B cell (primary cell): ENCODE measurements at regions not wholly inside any gene's neighbourhood (a gene's known extent, or its start where the extent isn't known, plus 50 kb on each side); places are given as distances from the start of the nearest gene placed in this dataset.

Source experiments
- ATAC-seq: fragments of 200-7000 bp; cut with Tn5 transposase; one replicate; pipeline ENCODE4 v1.10.0; 2021; ENCODE audit warnings: low read depth, mild to moderate bottlenecking, moderate number of reproducible peaks, moderate library complexity
- CTCF ChIA-PET: fragments of 350-600 bp; sonication (Branson Sonifier 250); formaldehyde crosslinking; loops from one replicate; lab custom pipeline; 2021; ENCODE audit warnings: antibody characterized with exemption, inconsistent platforms; lab: Charles Lee
- POLR2A ChIA-PET: fragments of 350-600 bp; sonication (Branson Sonifier 250); formaldehyde crosslinking; loops from one replicate; lab custom pipeline; 2021; ENCODE audit warnings: antibody characterized with exemption; lab: Charles Lee
- DNase-seq: peaks from one replicate; pipeline ENCODE4 v3.0.0; 2013
- H2AFZ ChIP-seq: 2 replicates; pipeline ENCODE4 v1.6.1; 2012; ENCODE audit warnings: mild to moderate bottlenecking, low read depth, low read length; ENCODE audit not compliant: insufficient read depth, poor library complexity, severe bottlenecking
- H3K27ac ChIP-seq, 2 donors: 1 replicate in 1 of 2; 2 replicates in 1 of 2; pipeline ENCODE4 v1.5.1; 2012 to 2013; ENCODE audit warnings: low read length in 2 of 2, mild to moderate bottlenecking in 2 of 2, moderate library complexity in 1 of 2
- H3K27me3 ChIP-seq, 4 experiments: fragments of 200-600 bp in 1 of 4; sonication (generic) in 1 of 4; replicated peaks in 1 of 4; 1 replicate in 2 of 4; 2 replicates in 2 of 4; pipeline versions ENCODE4 v1.6.1 to v1.7.0; 2013 to 2016; ENCODE audit warnings: low read length in 3 of 4, mild to moderate bottlenecking in 2 of 4, mixed read lengths in 1 of 4, moderate library complexity in 1 of 4; ENCODE audit not compliant: insufficient read depth in 4 of 4, control insufficient read depth in 3 of 4; ENCODE audit errors: control extremely low read depth in 1 of 4
- H3K36me3 ChIP-seq, 2 experiments: replicated peaks in 1 of 2; 1 replicate in 1 of 2; 2 replicates in 1 of 2; pipeline versions ENCODE4 v1.6.1 to v1.7.1; 2013; ENCODE audit warnings: low read length in 1 of 2; ENCODE audit not compliant: insufficient read depth in 2 of 2, control insufficient read depth in 1 of 2; ENCODE audit errors: control extremely low read depth in 1 of 2, extremely low read depth in 1 of 2
- H3K4me1 ChIP-seq, 2 donors: fragments of 200-600 bp in 1 of 2; sonication (generic) in 1 of 2; 1 replicate in 1 of 2; 2 replicates in 1 of 2; pipeline versions ENCODE4 v1.5.1 to v1.6.1; 2013 to 2017; ENCODE audit warnings: low read length in 2 of 2; ENCODE audit not compliant: control insufficient read depth in 2 of 2, insufficient read depth in 2 of 2
- H3K4me2 ChIP-seq: replicated peaks from 2 replicates; pipeline ENCODE3; 2012; ENCODE audit warnings: mild to moderate bottlenecking, low read depth, low read length; ENCODE audit not compliant: poor library complexity, severe bottlenecking
- H3K4me3 ChIP-seq, 5 experiments: fragments of 200-600 bp in 1 of 5; sonication (generic) in 1 of 5; 1 replicate in 3 of 5; 2 replicates in 2 of 5; pipeline versions ENCODE4 v1.5.1 to v1.7.0; 2011 to 2016; ENCODE audit warnings: low read length in 4 of 5, mild to moderate bottlenecking in 4 of 5, low read depth in 2 of 5, control low read depth in 1 of 5, moderate library complexity in 1 of 5; ENCODE audit not compliant: insufficient read depth in 1 of 5; ENCODE audit errors: control extremely low read depth in 1 of 5, extremely low read depth in 1 of 5
- H3K79me2 ChIP-seq: fragments of 200-600 bp; sonication (generic); one replicate; pipeline ENCODE4 v1.6.0; 2016; ENCODE audit warnings: low read length; ENCODE audit not compliant: control insufficient read depth, insufficient read depth
- H3K9ac ChIP-seq: fragments of 200-600 bp; sonication (generic); 2 replicates; pipeline ENCODE4 v1.6.1; 2017; ENCODE audit warnings: mild to moderate bottlenecking, low read length, moderate library complexity
- H3K9me3 ChIP-seq, 3 donors: one replicate each; pipeline versions ENCODE4 v1.6.1 to v1.7.1; 2013; ENCODE audit warnings: low read length in 2 of 3; ENCODE audit not compliant: control insufficient read depth in 2 of 3, insufficient read depth in 1 of 3; ENCODE audit errors: control extremely low read depth in 1 of 3
- H4K20me1 ChIP-seq: 2 replicates; pipeline ENCODE4 v1.6.0; 2012; ENCODE audit warnings: mild to moderate bottlenecking, low read length; ENCODE audit not compliant: insufficient read depth, control insufficient read depth, poor library complexity, severe bottlenecking
- H3K27ac Mint-ChIP-seq: one replicate; pipeline ENCODE4 v1.8.0; 2021; ENCODE audit warnings: mixed read lengths
- H3K27me3 Mint-ChIP-seq: one replicate; pipeline ENCODE4 v1.8.0; 2021; ENCODE audit warnings: mixed read lengths
- H3K4me1 Mint-ChIP-seq: one replicate; pipeline ENCODE4 v1.8.0; 2021; ENCODE audit warnings: mixed read lengths
- H3K4me3 Mint-ChIP-seq: one replicate; pipeline ENCODE4 v1.8.0; 2021; ENCODE audit warnings: mixed read lengths
- H3K9me3 Mint-ChIP-seq: one replicate; pipeline ENCODE4 v1.8.0; 2022; ENCODE audit warnings: mixed read lengths; ENCODE audit not compliant: insufficient read depth
- CTCF ChIP-seq: fragments of 200-600 bp; IDR thresholded peaks from one replicate; pipeline ENCODE4 v1.8.0; 2022; ENCODE audit warnings: antibody characterized with exemption, mild to moderate bottlenecking
- EZH2 ChIP-seq: IDR thresholded peaks from 2 replicates; pipeline ENCODE4 v1.6.1; 2012; ENCODE audit warnings: borderline replicate concordance, low read depth, mild to moderate bottlenecking, moderate library complexity, low read length; ENCODE audit not compliant: insufficient read depth, poor library complexity, severe bottlenecking
- WGBS: methylation state at CpG from one replicate; pipeline ENCODE4 v1.1.5; 2013; ENCODE audit warnings: missing lambda C conversion rate; ENCODE audit not compliant: insufficient coverage; 5-methylcytosine and 5-hydroxymethylcytosine counted together
- intact Hi-C: fragments of 100-400 bp; cut with micrococcal nuclease; formaldehyde crosslinking; loops from one replicate; pipeline ENCODE4 v1.10.0; 2022

GRCh38 chr1:115473986-115474565, 136.0 kb upstream of the NGF start:
- Histone ChIP-seq H4K20me1 (no peaks in the 10 kb centered on the region), H3K79me2 (no peaks in the 10 kb centered on the region), H3K36me3 (no peaks in the 10 kb centered on the region), H2AFZ (no peak overlapping the region), H3K4me1 (no peaks in the 10 kb centered on the region), H3K27me3 (no peaks in the 10 kb centered on the region), H3K27ac (no peak overlapping the region), H3K4me3 (no peak overlapping the region), H3K9ac (no peak overlapping the region), H3K4me2 (no peak overlapping the region), H3K9me3 (no peaks in the 10 kb centered on the region)
- ATAC-seq (no peak), DNase-seq (no peak)
- POLR2A ChIA-PET, result no interaction called here
- Mint-ChIP-seq H3K4me1 (no peaks in the 10 kb centered on the region), H3K27ac (no peak overlapping the region), H3K4me3 (no peak overlapping the region), H3K9me3 (no peaks in the 10 kb centered on the region), H3K27me3 (peaks cover 13% of the 10 kb centered on the region)
- CTCF ChIA-PET, result no interaction called here
- TF ChIP-seq EZH2, result no peak
- TF ChIP-seq CTCF, result no peak
- intact Hi-C loops, result no loop called here
- 86% methylated on average over 3 of the region's 8 CpGs for WGBS

GRCh38 chr1:115469703-115470476, 131.8 kb upstream of the NGF start:
- Mint-ChIP-seq H3K4me3 (no peak overlapping the region), H3K4me1 (no peaks in the 10 kb centered on the region), H3K27ac (no peak overlapping the region), H3K9me3 (no peaks in the 10 kb centered on the region), H3K27me3 (peaks cover 13% of the 10 kb centered on the region)
- no peaks in the 10 kb centered on the region for H3K4me1 ChIP-seq
- no peaks in the 10 kb centered on the region for H3K79me2 ChIP-seq
- H3K4me3 ChIP-seq, result no peak overlapping the region
- H3K4me2 ChIP-seq, result no peak overlapping the region
- TF ChIP-seq CTCF, result peak; percentile 48
- no peak for TF ChIP-seq EZH2
- ChIA-PET CTCF (no interaction called here), POLR2A (no interaction called here)
- H3K36me3 ChIP-seq, result no peaks in the 10 kb centered on the region
- H3K9me3 ChIP-seq, result no peaks in the 10 kb centered on the region
- ATAC-seq (no peak), DNase-seq (peak; percentile 7)
- H3K27me3 ChIP-seq, result no peaks in the 10 kb centered on the region
- no peak overlapping the region for H3K27ac ChIP-seq
- no peak overlapping the region for H3K9ac ChIP-seq
- no peaks in the 10 kb centered on the region for H4K20me1 ChIP-seq
- intact Hi-C loops, result no loop called here
- WGBS, result 21% methylated on average over 7 of the region's 11 CpGs
- no peak overlapping the region for H2AFZ ChIP-seq
